GM18520 (cell line): ENCODE measurements at regions not wholly inside any gene's neighbourhood (a gene's known extent, or its start where the extent isn't known, plus 50 kb on each side); places are given as distances from the start of the nearest gene placed in this dataset.
"Not testable (repeated sequence)": the region's sequence is repeated elsewhere in the genome, so short reads cannot be mapped to it uniquely, and the experiment has no call there.

ENCODE experiments used
- ATAC-seq: cut with Tn5 transposase; IDR thresholded peaks from one replicate; pipeline ENCODE4 v1.9.1; 2021; ENCODE audit not compliant: unreplicated experiment

- ATAC-seq, result no peak
Observed at GRCh38 chr21:38916214-38916964, 110.7 kb downstream of the ETS2 start.

GRCh38 chr21:38915546-38915945 is 109.8 kb downstream of the ETS2 start:
- ATAC-seq, result no peak

GRCh38 chr21:38914528-38915293 is 109.0 kb downstream of the ETS2 start:
- no peak for ATAC-seq

DNA sequence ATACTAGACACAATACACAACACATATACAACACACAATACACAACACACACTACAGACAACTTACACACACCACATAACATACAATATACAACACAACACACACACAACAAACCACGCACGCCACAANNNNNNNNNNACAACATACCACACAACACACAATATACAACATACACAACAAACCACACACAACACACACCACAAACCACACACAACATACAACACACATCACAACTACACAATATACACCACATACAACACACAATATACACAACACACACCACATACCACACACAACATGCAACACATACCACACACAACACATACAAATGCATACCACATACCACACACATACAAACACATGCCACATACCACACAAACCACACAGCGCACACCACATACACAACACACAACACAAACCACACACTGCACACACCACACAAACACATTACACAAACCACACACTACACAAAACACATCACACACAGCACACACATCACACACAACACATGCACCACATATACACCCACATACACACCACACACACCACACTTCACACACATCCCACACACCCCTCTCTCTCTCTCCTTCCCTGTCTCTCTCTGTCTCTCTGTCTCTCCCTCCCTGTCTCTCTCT is 108.3 kb downstream of the ETS2 start:
- ATAC-seq, result no peak

DNA sequence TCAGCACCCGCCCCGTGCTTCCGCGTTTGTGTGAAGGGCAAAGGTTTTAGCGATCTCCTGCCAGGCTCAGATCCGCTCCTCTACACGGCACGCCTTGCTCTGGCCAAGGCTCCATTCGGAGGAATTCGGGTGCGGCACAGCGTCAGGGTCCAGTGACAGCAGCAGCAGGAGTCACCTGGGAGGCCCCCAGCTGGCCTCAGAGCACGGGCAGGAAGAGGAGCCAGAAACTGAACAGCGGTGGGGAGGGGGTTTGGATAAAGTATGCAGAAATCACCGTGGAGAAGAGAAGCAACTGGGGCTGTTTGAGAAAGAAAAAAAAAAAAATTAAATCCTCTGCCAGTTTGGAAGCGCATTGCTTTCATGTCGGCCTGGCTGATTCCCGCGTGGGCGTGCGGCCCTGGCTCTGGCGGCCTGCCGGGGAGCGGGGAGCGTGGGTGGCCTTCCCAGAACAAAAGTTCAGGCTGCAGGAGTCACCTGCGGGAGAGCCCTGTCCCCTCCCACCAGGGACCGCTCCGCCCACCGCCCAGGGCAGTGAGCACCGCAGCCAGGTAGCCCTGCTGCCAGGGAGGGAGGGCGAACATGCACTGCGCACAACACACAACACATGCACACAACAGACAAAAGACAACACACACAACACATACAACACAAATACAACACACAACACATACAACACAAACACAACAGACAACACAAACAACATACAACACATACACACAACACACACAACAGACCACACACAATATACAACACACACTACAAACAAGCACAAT is 107.6 kb downstream of the ETS2 start:
- no peak for ATAC-seq

- ATAC-seq, result no peak
Observed at GRCh38 chr21:38912789-38913119, 107.0 kb downstream of the ETS2 start.

GRCh38 chr21:38912102-38912629 is 106.4 kb downstream of the ETS2 start:
- ATAC-seq, result no peak

DNA sequence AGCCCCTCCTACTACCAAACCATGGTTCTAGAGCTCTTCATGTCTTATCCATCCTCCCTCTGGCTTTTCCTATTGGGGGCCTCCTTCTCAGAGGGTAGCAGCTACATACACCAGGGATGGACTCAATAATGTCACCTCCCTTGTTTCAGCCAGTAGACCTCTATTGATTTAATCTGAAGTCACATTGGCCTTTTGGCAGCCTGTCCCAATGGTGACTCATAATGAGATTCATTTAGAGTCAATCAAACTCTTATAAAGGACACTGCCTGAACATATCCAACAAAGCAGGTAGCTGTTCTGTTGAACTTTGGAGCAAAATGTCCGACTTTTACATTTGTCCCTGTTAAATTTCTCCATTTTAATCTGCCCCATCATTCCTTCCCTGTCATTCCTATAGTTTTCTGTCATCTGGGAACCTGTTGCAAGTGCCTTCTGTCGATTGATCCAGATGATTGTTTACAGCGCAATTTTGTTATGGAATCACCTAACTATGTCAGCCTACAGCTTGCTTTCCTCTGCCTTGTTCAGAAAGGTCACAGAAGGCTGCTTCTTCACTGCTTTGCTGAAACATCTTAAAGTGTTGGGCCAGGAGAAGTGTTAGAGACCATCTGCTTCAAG is 105.9 kb downstream of the ETS2 start:
- ATAC-seq, result no peak

- no peak for ATAC-seq
Observed at GRCh38 chr21:38910390-38911067, 104.8 kb downstream of the ETS2 start.

- ATAC-seq, result no peak
Observed at GRCh38 chr21:38909929-38910328, 104.2 kb downstream of the ETS2 start.

GRCh38 chr21:38909109-38909508 is 103.4 kb downstream of the ETS2 start:
- ATAC-seq, result no peak

- ATAC-seq, result no peak
Observed at GRCh38 chr21:38908537-38908936, 102.8 kb downstream of the ETS2 start.

DNA sequence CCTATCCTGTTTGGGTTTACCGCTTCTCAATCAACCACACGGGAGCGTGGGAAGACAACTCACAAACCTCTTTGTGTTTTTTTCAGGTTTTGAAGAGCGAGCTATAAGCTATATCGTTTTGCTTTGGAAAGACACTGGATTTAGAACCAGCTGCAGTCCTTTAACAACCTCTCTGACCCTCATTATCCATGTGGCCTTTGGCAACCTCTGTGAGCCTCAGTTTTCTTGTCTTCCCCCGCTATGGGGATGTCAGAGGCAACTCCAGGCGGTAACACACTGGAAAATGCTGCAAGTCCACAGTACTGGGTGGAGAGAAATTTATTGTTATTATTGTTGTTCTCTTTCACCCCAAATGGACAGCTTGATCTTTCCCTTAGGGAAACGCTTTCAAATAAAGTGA is 100.0 kb downstream of the ETS2 start:
- ATAC-seq, result no peak

- ATAC-seq, result no peak
Observed at GRCh38 chr21:38905328-38905727, 99.6 kb downstream of the ETS2 start.

GRCh38 chr21:38903690-38904139 is 98.0 kb downstream of the ETS2 start:
- ATAC-seq, result no peak

DNA sequence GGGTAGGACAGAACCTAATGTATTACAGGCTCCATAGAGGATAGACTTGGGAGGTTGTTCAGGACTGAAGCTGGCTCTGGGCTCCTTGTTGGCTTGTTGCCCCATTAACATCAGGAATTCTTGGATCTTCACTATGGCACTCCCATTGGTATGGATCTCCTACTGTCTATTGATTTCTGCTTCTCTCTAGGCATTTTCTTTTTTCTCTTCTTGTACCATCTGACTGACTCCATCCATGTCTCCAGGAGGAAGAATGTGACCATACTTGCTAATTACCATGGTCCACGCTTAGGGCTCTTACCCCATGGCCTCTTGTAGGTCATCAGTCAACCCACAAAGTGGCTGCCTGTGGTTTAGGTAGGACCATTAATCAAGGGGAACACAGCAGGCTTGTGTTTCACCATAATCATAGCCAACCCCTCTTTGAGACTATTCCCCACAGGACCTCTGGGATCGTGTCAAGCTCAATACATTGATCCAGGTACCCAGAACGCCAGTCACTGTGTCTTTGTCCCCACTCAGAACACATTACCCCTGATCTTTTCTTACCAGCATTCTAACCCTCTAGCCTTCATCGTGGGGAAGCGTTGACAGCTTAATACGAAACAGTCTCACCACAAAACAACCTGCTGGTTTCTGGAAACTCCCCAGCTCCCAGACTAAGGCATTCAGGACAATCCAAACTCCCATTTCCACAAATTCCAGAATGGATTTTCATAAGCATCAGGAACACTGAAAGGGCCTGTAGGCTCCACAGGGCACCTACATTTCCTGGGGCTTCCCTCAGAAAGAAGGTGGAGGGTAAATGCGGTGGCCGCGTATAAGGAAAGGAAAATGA is 97.1 kb downstream of the ETS2 start:
- no peak for ATAC-seq

- ATAC-seq, result no peak
Observed at GRCh38 chr21:38900499-38900898, 94.8 kb downstream of the ETS2 start.

GRCh38 chr21:38899985-38900384 is 94.3 kb downstream of the ETS2 start:
- not testable (repeated sequence) for ATAC-seq

- no peak for ATAC-seq
Observed at GRCh38 chr21:38899277-38899947, 93.7 kb downstream of the ETS2 start.
